AG04449 (cell line): ENCODE measurements at regions not wholly inside any gene's neighbourhood (a gene's known extent, or its start where the extent isn't known, plus 50 kb on each side); places are given as distances from the start of the nearest gene placed in this dataset.

Source experiments
- CTCF ChIA-PET: fragments of 350-600 bp; formaldehyde crosslinking; extraction: SDS; loops from one replicate; lab custom pipeline; 2021; ENCODE audit warnings: antibody characterized with exemption; lab: Yijun Ruan, JAX
- POLR2A ChIA-PET: fragments of 400-600, 350-600 bp; formaldehyde crosslinking; extraction: SDS; loops from one replicate; lab custom pipeline; 2020; ENCODE audit warnings: antibody characterized with exemption, inconsistent platforms; lab: Yijun Ruan, JAX
- DNase-seq: peaks from one replicate; pipeline ENCODE4 v3.0.0-alpha.2; 2010; ENCODE audit warnings: low read depth, low spot score
- H3K4me3 ChIP-seq: 2 replicates; pipeline ENCODE4 v1.5.1; 2011; ENCODE audit warnings: low read depth, mild to moderate bottlenecking, control low read depth, low read length
- CTCF ChIP-seq: IDR thresholded peaks from one replicate; pipeline ENCODE4 v1.5.1; 2011; ENCODE audit warnings: mild to moderate bottlenecking, moderate library complexity, low read length, control low read depth, inconsistent platforms; ENCODE audit not compliant: insufficient read depth; ENCODE audit errors: missing control alignments

GRCh38 chr20:60420676-60421229, 462.5 kb downstream of the CDH26 start:
- POLR2A ChIA-PET: no interaction called here
- no peak overlapping the region for H3K4me3 ChIP-seq
- DNase-seq: no peak
- CTCF ChIA-PET: no interaction called here
- TF ChIP-seq CTCF: no peak

GRCh38 chr20:60422848-60423247, 464.6 kb downstream of the CDH26 start:
- DNase-seq: no peak
- ChIA-PET CTCF (no interaction called here), POLR2A (no interaction called here)
- no peak for TF ChIP-seq CTCF
- no peak overlapping the region for H3K4me3 ChIP-seq

DNA sequence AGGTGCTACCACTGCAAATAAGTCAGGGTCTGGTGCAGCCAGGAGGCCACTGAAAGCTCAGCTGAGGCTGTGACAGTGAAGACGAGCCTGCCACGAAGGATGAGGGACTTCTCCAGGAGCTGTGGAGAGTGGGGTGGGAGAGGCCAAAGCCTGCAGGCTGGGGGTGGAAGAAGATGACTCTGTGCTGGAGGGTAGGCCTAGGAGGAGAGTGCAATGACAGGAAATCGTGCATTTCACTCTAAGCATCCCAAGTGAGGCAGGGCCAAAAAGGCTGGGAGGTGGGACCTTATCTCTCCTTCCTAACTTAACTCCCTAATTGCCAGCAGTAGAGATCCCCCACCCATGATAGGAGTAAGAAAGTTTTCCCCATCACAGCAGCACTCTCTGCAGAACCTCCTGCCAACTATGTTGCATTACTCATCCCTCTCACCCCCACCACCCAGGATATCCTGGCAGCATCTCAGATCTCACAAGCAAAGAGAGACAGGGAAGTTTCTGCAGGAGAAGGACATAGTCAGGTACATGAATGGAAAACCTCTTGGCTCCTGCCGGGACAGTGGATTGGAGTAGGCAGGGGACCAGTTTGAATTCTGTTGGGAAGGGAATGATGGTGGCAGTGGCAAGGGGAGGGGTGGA, 466.2 kb downstream of the CDH26 start:
- H3K4me3 ChIP-seq: no peak overlapping the region
- POLR2A ChIA-PET: no interaction called here
- DNase-seq: no peak
- CTCF ChIA-PET: no interaction called here
- no peak for TF ChIP-seq CTCF

GRCh38 chr20:60427516-60427915, 469.3 kb downstream of the CDH26 start:
- CTCF ChIA-PET: no interaction called here
- POLR2A ChIA-PET: no interaction called here
- no peak overlapping the region for H3K4me3 ChIP-seq
- TF ChIP-seq CTCF: no peak
- DNase-seq: no peak

GRCh38 chr20:60428651-60429050, 470.4 kb downstream of the CDH26 start:
- CTCF ChIA-PET: no interaction called here
- TF ChIP-seq CTCF: no peak
- H3K4me3 ChIP-seq: no peak overlapping the region
- DNase-seq: no peak
- POLR2A ChIA-PET: no interaction called here

DNA sequence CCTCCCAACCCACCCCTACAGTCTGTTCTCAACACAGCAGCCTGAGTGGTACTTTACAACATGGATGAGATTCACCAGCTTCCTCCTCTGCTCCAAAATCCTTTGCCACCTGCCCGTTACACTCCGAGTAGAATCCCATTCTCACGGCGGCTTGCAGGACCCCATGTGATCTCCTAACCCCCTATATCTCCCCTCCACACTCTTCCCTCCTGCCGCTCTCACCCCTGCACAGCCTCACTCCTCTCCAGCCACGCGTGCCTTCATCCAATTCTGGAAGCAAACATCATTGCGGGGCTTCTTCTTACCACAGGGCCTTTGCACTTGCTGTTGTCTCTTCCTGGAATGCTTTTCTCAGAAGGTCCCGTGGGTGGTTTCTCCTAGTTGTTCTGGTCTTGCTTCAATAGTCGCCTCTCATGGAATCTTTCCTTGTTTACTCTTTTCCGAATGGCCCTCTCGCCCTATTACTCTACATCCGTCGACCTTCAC, 472.3 kb downstream of the CDH26 start:
- no peak for TF ChIP-seq CTCF
- ChIA-PET CTCF (no interaction called here), POLR2A (no interaction called here)
- no peak for DNase-seq
- H3K4me3 ChIP-seq: no peak overlapping the region
